SK-N-SH (cell line): ENCODE measurements at regions not wholly inside any gene's neighbourhood (a gene's known extent, or its start where the extent isn't known, plus 50 kb on each side); places are given as distances from the start of the nearest gene placed in this dataset.

Experiments
- CTCF ChIA-PET: fragments of 300-600, 350-600 bp; formaldehyde crosslinking; extraction: SDS; loops from one replicate; lab custom pipeline; 2021; lab: Yijun Ruan, JAX
- POLR2A ChIA-PET: fragments of 350-600 bp; sonication (Branson Sonifier 250); formaldehyde crosslinking; extraction: SDS; loops from one replicate; lab custom pipeline; 2020; ENCODE audit warnings: antibody characterized with exemption, inconsistent platforms; lab: Yijun Ruan, JAX
- DNase-seq: peaks from one replicate; pipeline ENCODE4 v3.0.0; 2012
- H2AFZ ChIP-seq: fragments of 200-600 bp; sonication (generic); 2 replicates; pipeline ENCODE4 v1.8.1; 2016; ENCODE audit warnings: antibody characterized with exemption, mild to moderate bottlenecking, low read depth
- H3F3A ChIP-seq: fragments of 200-600 bp; sonication (generic); replicated peaks from 2 replicates; pipeline ENCODE3; 2016; ENCODE audit warnings: antibody characterized with exemption, mild to moderate bottlenecking; ENCODE audit not compliant: insufficient read depth
- H3K27ac ChIP-seq, 2 experiments: fragments of 200-500 bp in 1 of 2; fragments of 200-600 bp in 1 of 2; sonication (Bioruptor generic) in 1 of 2; sonication (generic), shearing (Covaris generic) in 1 of 2; 2 replicates each; pipeline versions ENCODE4 v1.5.1 to v1.6.1; 2014 to 2016; ENCODE audit warnings: low read depth in 2 of 2, inconsistent platforms in 1 of 2, low read length in 1 of 2, mild to moderate bottlenecking in 1 of 2, mixed read lengths in 1 of 2
- H3K27me3 ChIP-seq: fragments of 200-600 bp; sonication (generic), shearing (Covaris generic); 2 replicates; pipeline ENCODE4 v1.6.1; 2016; ENCODE audit warnings: mixed run types; ENCODE audit not compliant: insufficient read depth
- H3K36me3 ChIP-seq, 2 experiments: fragments of 200-500 bp in 1 of 2; fragments of 200-600 bp in 1 of 2; sonication (Bioruptor generic) in 1 of 2; sonication (generic) in 1 of 2; replicated peaks in 1 of 2; 2 replicates each; pipeline versions ENCODE3 to v1.5.1; 2014 to 2016; ENCODE audit warnings: low read length in 1 of 2, mild to moderate bottlenecking in 1 of 2; ENCODE audit not compliant: insufficient read depth in 2 of 2, control insufficient read depth in 1 of 2
- H3K4me1 ChIP-seq, 2 experiments: fragments of 200-500 bp in 1 of 2; fragments of 200-600 bp in 1 of 2; sonication (Bioruptor generic) in 1 of 2; sonication (generic), shearing (Covaris generic) in 1 of 2; 2 replicates each; pipeline versions ENCODE4 v1.5.1 to v1.6.1; 2014 to 2016; ENCODE audit warnings: low read depth in 1 of 2, low read length in 1 of 2, mixed run types in 1 of 2; ENCODE audit not compliant: insufficient read depth in 2 of 2, control insufficient read depth in 1 of 2
- H3K4me2 ChIP-seq: fragments of 200-600 bp; sonication (generic), shearing (Covaris generic); 2 replicates; pipeline ENCODE4 v1.6.1; 2017; ENCODE audit warnings: mixed run types
- H3K4me3 ChIP-seq, 2 experiments: fragments of 200-500 bp in 1 of 2; fragments of 200-600 bp in 1 of 2; sonication (Bioruptor generic) in 1 of 2; sonication (generic), shearing (Covaris generic) in 1 of 2; 2 replicates each; pipeline versions ENCODE4 v1.5.1 to v1.8.1; 2014 to 2016; ENCODE audit warnings: low read depth in 2 of 2, inconsistent platforms in 1 of 2, low read length in 1 of 2, mild to moderate bottlenecking in 1 of 2, mixed read lengths in 1 of 2, moderate library complexity in 1 of 2
- H3K79me2 ChIP-seq: fragments of 200-600 bp; sonication (generic); 2 replicates; pipeline ENCODE4 v1.8.1; 2017; ENCODE audit warnings: mild to moderate bottlenecking; ENCODE audit not compliant: insufficient read depth
- H3K9ac ChIP-seq: fragments of 200-600 bp; sonication (generic); 2 replicates; pipeline ENCODE4 v1.6.1; 2017; ENCODE audit warnings: mixed run types
- H3K9me2 ChIP-seq: fragments of 200-600 bp; sonication (generic); 2 replicates; pipeline ENCODE4 v1.6.1; 2017; ENCODE audit warnings: mixed run types
- H3K9me3 ChIP-seq: fragments of 200-600 bp; sonication (generic); 2 replicates; pipeline ENCODE4 v1.6.1; 2017; ENCODE audit warnings: mixed run types, mild to moderate bottlenecking, moderate library complexity
- H4K20me1 ChIP-seq: fragments of 200-600 bp; sonication (generic); 2 replicates; pipeline ENCODE4 v1.6.1; 2017; ENCODE audit warnings: mild to moderate bottlenecking, mixed run types; ENCODE audit not compliant: insufficient read depth
- CHD2 ChIP-seq: fragments of 150-350 bp; IDR thresholded peaks from 2 replicates; pipeline ENCODE4 v1.6.1; 2018; ENCODE audit warnings: low read length; ENCODE audit not compliant: partially characterized antibody
- EZH2phosphoT487 ChIP-seq: fragments of 200-600 bp; sonication (generic); IDR thresholded peaks from 2 replicates; pipeline ENCODE4 v1.6.1; 2017; ENCODE audit warnings: low read depth, mixed run types, mild to moderate bottlenecking, antibody characterized with exemption, moderate library complexity, borderline replicate concordance
- FOXJ3 ChIP-seq: sonication (generic); formaldehyde crosslinking; IDR thresholded peaks from 2 replicates; pipeline ENCODE4 v1.5.1; 2020; ENCODE audit warnings: mild to moderate bottlenecking, missing genetic modification reagents
- FOXM1 ChIP-seq: IDR thresholded peaks from 2 replicates; pipeline ENCODE4 v1.4.0; 2012; ENCODE audit warnings: low read depth, mild to moderate bottlenecking
- IRF3 ChIP-seq: fragments of 150-350 bp; IDR thresholded peaks from 2 replicates; pipeline ENCODE4 v1.6.1; 2016; ENCODE audit warnings: mild to moderate bottlenecking, low read depth, low read length
- RFX5 ChIP-seq: IDR thresholded peaks from 2 replicates; pipeline ENCODE4 v1.6.1; 2012; ENCODE audit warnings: mild to moderate bottlenecking, improper control_type of control experiment, low read length
- RXRA ChIP-seq: IDR thresholded peaks from 2 replicates; pipeline ENCODE4 v1.4.0; 2012; ENCODE audit warnings: low read depth, mild to moderate bottlenecking, borderline replicate concordance
- SMC3 ChIP-seq: IDR thresholded peaks from 2 replicates; pipeline ENCODE4 v1.6.1; 2012; ENCODE audit warnings: low read depth, low read length, improper control_type of control experiment
- TAF1 ChIP-seq: IDR thresholded peaks from 2 replicates; pipeline ENCODE4 v1.6.1; 2012; ENCODE audit warnings: low read depth, mild to moderate bottlenecking, low read length, moderate library complexity, borderline replicate concordance
- TCF12 ChIP-seq: IDR thresholded peaks from 2 replicates; pipeline ENCODE4 v1.4.0; 2012
- WGBS: methylation state at CpG from one replicate; pipeline ENCODE4 v1.1.6; 2017; ENCODE audit warnings: low lambda C conversion rate; 5-methylcytosine and 5-hydroxymethylcytosine counted together
- TF ChIP-seq, protein P1 (sequence below): IDR thresholded peaks from 2 replicates; pipeline ENCODE4; 2012
- TF ChIP-seq, protein P2 (sequence below): IDR thresholded peaks from 2 replicates; pipeline ENCODE4 v1.6.1; 2012; ENCODE audit warnings: mild to moderate bottlenecking, low read depth, low read length, moderate library complexity
- TF ChIP-seq, protein P3 (sequence below): fragments of 150-350 bp; IDR thresholded peaks from 2 replicates; pipeline ENCODE4 v1.6.1; 2017; ENCODE audit warnings: antibody characterized with exemption, low read length, low read depth, borderline replicate concordance

DNA sequence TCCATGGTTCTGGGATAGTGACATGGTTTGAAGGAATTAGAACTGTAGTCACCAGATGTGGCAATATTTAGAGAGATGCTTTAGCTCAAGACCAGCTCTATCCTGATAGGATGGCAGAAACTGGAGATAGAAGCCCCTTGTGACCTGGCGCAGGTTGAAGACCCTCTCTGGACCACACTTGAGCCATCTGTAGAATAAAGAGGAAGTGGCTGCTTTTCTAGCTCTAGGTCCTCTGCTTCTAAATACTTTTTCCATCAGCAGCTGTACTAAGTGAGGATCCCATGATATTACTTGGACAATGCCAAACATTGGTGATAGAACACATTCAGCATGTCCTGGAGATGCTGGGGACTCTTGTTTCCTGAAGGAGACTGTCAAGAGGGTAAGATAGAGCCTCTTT, 172.6 kb downstream of the PDCD6IP start:
- 50% methylated on average over 1 of the region's 1 CpG for WGBS
- POLR2A ChIA-PET, result interaction anchor here (0.6 kb wide), 1 partner anchor 31 kb away, joined by 3 read pairs; no protein-coding TSS in a partner anchor
- no peak overlapping the region for H2AFZ ChIP-seq

More for the DNA sequence above, 172.6 kb downstream of the PDCD6IP start:
- H3K79me2 ChIP-seq, result no peaks in the 10 kb centered on the region
- H3K4me2 ChIP-seq, result no peak overlapping the region
- H3K9me2 ChIP-seq, result no peaks in the 10 kb centered on the region
- no peaks in the 10 kb centered on the region for H3F3A ChIP-seq
- H3K27me3 ChIP-seq, result no peaks in the 10 kb centered on the region
- CTCF ChIA-PET, result interaction anchor here (1.0 kb wide), 1 partner anchor 9 kb away, joined by 6 read pairs; no protein-coding TSS in a partner anchor
- H3K27ac ChIP-seq, result no peak overlapping the region
- no peaks in the 10 kb centered on the region for H3K36me3 ChIP-seq
- no peaks in the 10 kb centered on the region for H3K9me3 ChIP-seq
- H3K9ac ChIP-seq, result no peak overlapping the region
- no peaks in the 10 kb centered on the region for H3K4me1 ChIP-seq
- TF ChIP-seq, protein P1, sequence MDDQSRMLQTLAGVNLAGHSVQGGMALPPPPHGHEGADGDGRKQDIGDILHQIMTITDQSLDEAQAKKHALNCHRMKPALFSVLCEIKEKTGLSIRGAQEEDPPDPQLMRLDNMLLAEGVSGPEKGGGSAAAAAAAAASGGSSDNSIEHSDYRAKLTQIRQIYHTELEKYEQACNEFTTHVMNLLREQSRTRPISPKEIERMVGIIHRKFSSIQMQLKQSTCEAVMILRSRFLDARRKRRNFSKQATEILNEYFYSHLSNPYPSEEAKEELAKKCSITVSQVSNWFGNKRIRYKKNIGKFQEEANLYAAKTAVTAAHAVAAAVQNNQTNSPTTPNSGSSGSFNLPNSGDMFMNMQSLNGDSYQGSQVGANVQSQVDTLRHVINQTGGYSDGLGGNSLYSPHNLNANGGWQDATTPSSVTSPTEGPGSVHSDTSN, result no peak
- TF ChIP-seq EZH2phosphoT487 (no peak), FOXM1 (no peak), CHD2 (no peak), TAF1 (no peak), RXRA (no peak), FOXJ3 (CRISPR knock-in tag) (no peak), TCF12 (no peak), IRF3 (no peak), SMC3 (no peak), RFX5 (no peak)
- TF ChIP-seq, protein P2, sequence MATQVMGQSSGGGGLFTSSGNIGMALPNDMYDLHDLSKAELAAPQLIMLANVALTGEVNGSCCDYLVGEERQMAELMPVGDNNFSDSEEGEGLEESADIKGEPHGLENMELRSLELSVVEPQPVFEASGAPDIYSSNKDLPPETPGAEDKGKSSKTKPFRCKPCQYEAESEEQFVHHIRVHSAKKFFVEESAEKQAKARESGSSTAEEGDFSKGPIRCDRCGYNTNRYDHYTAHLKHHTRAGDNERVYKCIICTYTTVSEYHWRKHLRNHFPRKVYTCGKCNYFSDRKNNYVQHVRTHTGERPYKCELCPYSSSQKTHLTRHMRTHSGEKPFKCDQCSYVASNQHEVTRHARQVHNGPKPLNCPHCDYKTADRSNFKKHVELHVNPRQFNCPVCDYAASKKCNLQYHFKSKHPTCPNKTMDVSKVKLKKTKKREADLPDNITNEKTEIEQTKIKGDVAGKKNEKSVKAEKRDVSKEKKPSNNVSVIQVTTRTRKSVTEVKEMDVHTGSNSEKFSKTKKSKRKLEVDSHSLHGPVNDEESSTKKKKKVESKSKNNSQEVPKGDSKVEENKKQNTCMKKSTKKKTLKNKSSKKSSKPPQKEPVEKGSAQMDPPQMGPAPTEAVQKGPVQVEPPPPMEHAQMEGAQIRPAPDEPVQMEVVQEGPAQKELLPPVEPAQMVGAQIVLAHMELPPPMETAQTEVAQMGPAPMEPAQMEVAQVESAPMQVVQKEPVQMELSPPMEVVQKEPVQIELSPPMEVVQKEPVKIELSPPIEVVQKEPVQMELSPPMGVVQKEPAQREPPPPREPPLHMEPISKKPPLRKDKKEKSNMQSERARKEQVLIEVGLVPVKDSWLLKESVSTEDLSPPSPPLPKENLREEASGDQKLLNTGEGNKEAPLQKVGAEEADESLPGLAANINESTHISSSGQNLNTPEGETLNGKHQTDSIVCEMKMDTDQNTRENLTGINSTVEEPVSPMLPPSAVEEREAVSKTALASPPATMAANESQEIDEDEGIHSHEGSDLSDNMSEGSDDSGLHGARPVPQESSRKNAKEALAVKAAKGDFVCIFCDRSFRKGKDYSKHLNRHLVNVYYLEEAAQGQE, result no peak
- TF ChIP-seq, protein P3, sequence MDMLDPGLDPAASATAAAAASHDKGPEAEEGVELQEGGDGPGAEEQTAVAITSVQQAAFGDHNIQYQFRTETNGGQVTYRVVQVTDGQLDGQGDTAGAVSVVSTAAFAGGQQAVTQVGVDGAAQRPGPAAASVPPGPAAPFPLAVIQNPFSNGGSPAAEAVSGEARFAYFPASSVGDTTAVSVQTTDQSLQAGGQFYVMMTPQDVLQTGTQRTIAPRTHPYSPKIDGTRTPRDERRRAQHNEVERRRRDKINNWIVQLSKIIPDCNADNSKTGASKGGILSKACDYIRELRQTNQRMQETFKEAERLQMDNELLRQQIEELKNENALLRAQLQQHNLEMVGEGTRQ, result no peak
- no peak overlapping the region for H3K4me3 ChIP-seq
- H4K20me1 ChIP-seq, result no peaks in the 10 kb centered on the region
- DNase-seq, result no peak
